NCI-H82 treated with DMSO at 0.1 percent for 48 hours (cell line): ENCODE measurements at regions not wholly inside any gene's neighbourhood (a gene's known extent, or its start where the extent isn't known, plus 50 kb on each side); places are given as distances from the start of the nearest gene placed in this dataset.
A peak's percentile ranks its signal among the peaks of the same experiment; 100 is the strongest.

Source experiments
- DNase-seq: peaks from one replicate; lab custom pipeline; 2025; ENCODE audit not compliant: unreplicated experiment; lab: John Stamatoyannopoulos, UW

- peak; percentile 73 for DNase-seq
These were observed 231.6 kb downstream of the MAFB start for GRCh38 chr20:40457404-40457803.

- no peak for DNase-seq
These were observed 236.3 kb downstream of the MAFB start for GRCh38 chr20:40452758-40453157.

- DNase-seq: no peak
These were observed 237.5 kb downstream of the MAFB start for GRCh38 chr20:40451552-40451951.

GRCh38 chr20:40449974-40450616 is 238.9 kb downstream of the MAFB start:
- no peak for DNase-seq

- no peak for DNase-seq
These were observed 239.8 kb downstream of the MAFB start for GRCh38 chr20:40449144-40449690.

- no peak for DNase-seq
These were observed 242.1 kb downstream of the MAFB start for GRCh38 chr20:40446888-40447287.

- DNase-seq: no peak
These were observed 244.5 kb downstream of the MAFB start for GRCh38 chr20:40444516-40444915.

- DNase-seq: no peak
These were observed 245.3 kb downstream of the MAFB start for GRCh38 chr20:40443753-40444152.

- DNase-seq: no peak
These were observed 246.7 kb downstream of the MAFB start for GRCh38 chr20:40442181-40442963.

GRCh38 chr20:40441771-40442170 is 247.3 kb downstream of the MAFB start:
- DNase-seq: no peak

GRCh38 chr20:40438161-40438830 is 250.7 kb downstream of the MAFB start:
- no peak for DNase-seq

GRCh38 chr20:40436011-40436410 is 253.0 kb downstream of the MAFB start:
- no peak for DNase-seq

GRCh38 chr20:40435146-40435895 is 253.7 kb downstream of the MAFB start:
- DNase-seq: no peak

- no peak for DNase-seq
These were observed 254.9 kb downstream of the MAFB start for GRCh38 chr20:40434122-40434521.

GRCh38 chr20:40433341-40433861 is 255.6 kb downstream of the MAFB start:
- no peak for DNase-seq

- DNase-seq: no peak
These were observed 257.4 kb downstream of the MAFB start for GRCh38 chr20:40431611-40432010.

- no peak for DNase-seq
These were observed 257.9 kb downstream of the MAFB start for GRCh38 chr20:40431112-40431511.

GRCh38 chr20:40427026-40427425 is 262.0 kb downstream of the MAFB start:
- DNase-seq: no peak

GRCh38 chr20:40424695-40425094 is 264.3 kb downstream of the MAFB start:
- no peak for DNase-seq

GRCh38 chr20:40422656-40423055 is 266.4 kb downstream of the MAFB start:
- DNase-seq: no peak

- DNase-seq: no peak
These were observed 272.8 kb downstream of the MAFB start for GRCh38 chr20:40416274-40416673.
